ENCODE measurements at regions not wholly inside any gene's neighbourhood (a gene's known extent, or its start where the extent isn't known, plus 50 kb on each side); places are given as distances from the start of the nearest gene placed in this dataset.

GRCh38 chr2:240201866-240202265, 61.4 kb upstream of the OTOS start:
- TF ChIP-seq, protein P1, sequence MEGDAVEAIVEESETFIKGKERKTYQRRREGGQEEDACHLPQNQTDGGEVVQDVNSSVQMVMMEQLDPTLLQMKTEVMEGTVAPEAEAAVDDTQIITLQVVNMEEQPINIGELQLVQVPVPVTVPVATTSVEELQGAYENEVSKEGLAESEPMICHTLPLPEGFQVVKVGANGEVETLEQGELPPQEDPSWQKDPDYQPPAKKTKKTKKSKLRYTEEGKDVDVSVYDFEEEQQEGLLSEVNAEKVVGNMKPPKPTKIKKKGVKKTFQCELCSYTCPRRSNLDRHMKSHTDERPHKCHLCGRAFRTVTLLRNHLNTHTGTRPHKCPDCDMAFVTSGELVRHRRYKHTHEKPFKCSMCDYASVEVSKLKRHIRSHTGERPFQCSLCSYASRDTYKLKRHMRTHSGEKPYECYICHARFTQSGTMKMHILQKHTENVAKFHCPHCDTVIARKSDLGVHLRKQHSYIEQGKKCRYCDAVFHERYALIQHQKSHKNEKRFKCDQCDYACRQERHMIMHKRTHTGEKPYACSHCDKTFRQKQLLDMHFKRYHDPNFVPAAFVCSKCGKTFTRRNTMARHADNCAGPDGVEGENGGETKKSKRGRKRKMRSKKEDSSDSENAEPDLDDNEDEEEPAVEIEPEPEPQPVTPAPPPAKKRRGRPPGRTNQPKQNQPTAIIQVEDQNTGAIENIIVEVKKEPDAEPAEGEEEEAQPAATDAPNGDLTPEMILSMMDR (IDR thresholded peaks at IDR 0.05) = no peak
- TF ChIP-seq POLR2A (IDR thresholded peaks at IDR 0.05) = no peak
